Left lung (tissue), 4 donors: ENCODE measurements at regions not wholly inside any gene's neighbourhood (a gene's known extent, or its start where the extent isn't known, plus 50 kb on each side); places are given as distances from the start of the nearest gene placed in this dataset.

Experiments used
- ATAC-seq: fragments of 200-7000 bp; cut with Tn5 transposase; one replicate; pipeline ENCODE4 v1.9.1; 2020; ENCODE audit warnings: moderate library complexity
- DNase-seq, 4 donors: peaks; one replicate each; pipeline ENCODE4 v3.0.0-alpha.2; 2013 to 2020
- H3K27ac ChIP-seq, 2 donors: fragments of 200-600 bp; sonication (generic) in 1 of 2; one replicate each; pipeline versions ENCODE4 v1.5.0 to v1.8.0; 2020 to 2021
- H3K27me3 ChIP-seq, 2 donors: fragments of 200-600 bp; sonication (generic) in 1 of 2; one replicate each; pipeline versions ENCODE4 v1.5.0 to v1.8.0; 2020 to 2021
- H3K36me3 ChIP-seq, 2 donors: fragments of 200-600 bp; sonication (generic) in 1 of 2; one replicate each; pipeline versions ENCODE4 v1.5.0 to v1.8.0; 2020 to 2021
- H3K4me1 ChIP-seq, 2 donors: fragments of 200-600 bp; one replicate each; pipeline ENCODE4 v1.8.0; 2021
- H3K4me3 ChIP-seq, 2 donors: fragments of 200-600 bp; sonication (generic) in 1 of 2; one replicate each; pipeline versions ENCODE4 v1.5.0 to v1.8.0; 2020 to 2021; ENCODE audit warnings: mild to moderate bottlenecking in 1 of 2
- H3K9me3 ChIP-seq, 2 donors: fragments of 200-600 bp; sonication (generic) in 1 of 2; one replicate each; pipeline versions ENCODE4 v1.5.0 to v1.8.0; 2020 to 2021
- CTCF ChIP-seq, 2 donors: fragments of 200-600 bp; sonication (generic) in 1 of 2; IDR thresholded peaks; one replicate each; pipeline versions ENCODE4 v1.5.0 to v1.8.0; 2021; ENCODE audit warnings: antibody characterized with exemption in 2 of 2
- intact Hi-C, 2 donors: fragments of 100-400 bp; cut with DNase I; formaldehyde crosslinking; loops; one replicate each; pipeline versions ENCODE4 v1.11.2 to v1.14.2; 2022
- donor health status: DM: no; HTN: yes; CAD: no.
- donor health status: DM: no; HTN: no; CAD: no.

DNA sequence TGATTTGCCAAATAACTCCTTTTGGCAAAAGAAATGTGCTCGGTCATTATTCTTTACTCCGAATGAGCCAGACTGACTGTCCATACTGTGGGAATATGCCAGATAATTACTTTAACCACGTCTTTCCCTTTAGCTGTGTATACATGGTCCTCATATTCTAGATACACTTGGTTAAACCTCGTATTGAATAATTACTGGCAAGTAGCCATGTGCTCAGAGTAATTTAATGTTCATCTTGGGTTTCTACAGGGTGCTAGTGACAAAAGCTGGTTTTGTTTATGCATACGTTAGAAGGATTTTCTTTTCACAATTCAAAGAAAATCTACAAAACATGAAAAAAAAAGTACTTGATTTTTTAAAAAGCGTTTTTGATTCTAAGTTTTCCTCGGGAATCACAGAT lies 540.3 kb downstream of the KCNJ2 start:
- TF ChIP-seq CTCF (IDR thresholded peaks at IDR 0.05): no peak
- Histone ChIP-seq H3K4me3 (no peak overlapping the region), H3K27me3 (no peaks in the 10 kb centered on the region), H3K4me1 (no peaks in the 10 kb centered on the region), H3K9me3 (no peaks in the 10 kb centered on the region), H3K36me3 (no peaks in the 10 kb centered on the region), H3K27ac (no peak overlapping the region)
- DNase-seq (peak in 2 of 4 donors; percentile 15 to 28), ATAC-seq (no peak)
- intact Hi-C loops: no loop called here

DNA sequence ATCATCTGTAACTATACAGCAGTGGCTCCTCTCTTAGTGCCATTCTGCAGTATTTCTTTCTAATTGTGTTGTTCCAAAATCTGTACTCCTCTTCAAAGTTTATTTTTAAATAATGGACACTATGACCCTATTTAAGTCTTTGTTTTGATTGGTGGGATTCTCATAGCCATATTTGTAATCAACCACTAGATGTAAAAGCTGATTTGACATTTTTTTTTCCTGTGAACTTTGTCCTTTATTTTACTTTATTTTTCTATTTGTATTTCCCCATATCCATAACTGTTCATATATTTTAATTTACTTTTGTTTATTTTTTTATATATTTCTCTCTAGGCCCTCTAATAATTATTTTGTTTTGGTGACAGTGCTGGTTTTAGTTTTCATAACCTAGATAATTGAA lies 544.4 kb downstream of the KCNJ2 start:
- H3K4me3 ChIP-seq: no peak overlapping the region
- no peaks in the 10 kb centered on the region for H3K4me1 ChIP-seq
- H3K9me3 ChIP-seq: no peaks in the 10 kb centered on the region
- TF ChIP-seq CTCF (IDR thresholded peaks at IDR 0.05): no peak
- intact Hi-C loops: no loop called here
- no peak overlapping the region for H3K27ac ChIP-seq
- DNase-seq (no peak), ATAC-seq (no peak)
- no peaks in the 10 kb centered on the region for H3K36me3 ChIP-seq
- H3K27me3 ChIP-seq: no peaks in the 10 kb centered on the region

DNA sequence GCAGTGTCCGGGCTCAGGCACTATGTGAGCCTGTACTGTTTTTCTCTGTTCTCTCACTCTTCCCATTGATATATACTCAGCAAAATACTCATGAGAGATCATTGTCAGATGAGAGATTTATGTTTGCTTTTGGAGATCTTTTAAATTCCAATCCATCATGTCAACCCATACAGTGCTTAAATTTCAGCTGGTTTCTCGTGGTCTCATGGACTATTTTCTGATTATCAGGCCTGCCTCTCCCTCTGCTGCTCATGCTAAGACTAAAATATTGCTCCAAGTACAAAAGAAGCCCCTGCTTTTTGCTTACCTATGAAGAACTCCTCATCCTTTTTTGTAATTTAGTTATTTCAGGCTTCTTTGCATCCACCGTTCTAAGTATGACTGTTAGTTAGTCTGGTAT lies 547.2 kb downstream of the KCNJ2 start:
- Histone ChIP-seq H3K27ac (no peak overlapping the region), H3K9me3 (no peaks in the 10 kb centered on the region), H3K27me3 (no peaks in the 10 kb centered on the region), H3K4me3 (no peak overlapping the region), H3K4me1 (no peaks in the 10 kb centered on the region), H3K36me3 (no peaks in the 10 kb centered on the region)
- no peak for TF ChIP-seq CTCF (IDR thresholded peaks at IDR 0.05)
- intact Hi-C loops: no loop called here
- DNase-seq (no peak), ATAC-seq (no peak)

GRCh38 chr17:70717042-70717441 lies 547.7 kb downstream of the KCNJ2 start:
- Histone ChIP-seq H3K4me1 (no peaks in the 10 kb centered on the region), H3K4me3 (no peak overlapping the region), H3K36me3 (no peaks in the 10 kb centered on the region), H3K9me3 (no peaks in the 10 kb centered on the region), H3K27ac (no peak overlapping the region), H3K27me3 (no peaks in the 10 kb centered on the region)
- ATAC-seq (no peak), DNase-seq (no peak)
- intact Hi-C loops: no loop called here
- TF ChIP-seq CTCF (IDR thresholded peaks at IDR 0.05): no peak

DNA sequence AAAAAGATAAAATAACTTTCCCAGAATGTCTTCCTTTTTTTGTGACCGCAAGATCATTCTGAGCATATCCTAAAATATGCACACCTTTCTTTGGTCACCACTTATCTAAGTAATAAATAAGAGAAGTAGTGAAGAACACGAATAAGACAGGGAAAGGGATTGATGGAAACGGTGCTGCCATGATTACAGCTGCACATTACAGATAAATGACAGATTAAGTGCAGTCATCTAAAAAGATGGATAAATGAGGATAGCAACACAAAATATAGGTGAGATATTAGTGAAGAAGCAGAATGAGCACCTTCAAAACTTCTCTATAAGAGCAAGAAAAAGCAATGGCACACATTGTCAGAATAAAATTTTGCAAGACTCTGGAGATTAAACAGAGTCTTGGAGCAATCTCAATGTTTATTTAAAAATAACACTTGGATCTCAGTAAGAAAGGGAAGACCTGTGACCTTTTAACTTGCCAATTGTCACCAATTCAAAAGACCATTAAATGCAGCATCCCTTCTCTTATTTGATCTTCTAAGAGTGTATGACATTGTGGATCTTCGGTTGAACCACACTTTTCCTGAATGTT lies 567.1 kb downstream of the KCNJ2 start:
- DNase-seq (no peak), ATAC-seq (no peak)
- no peak for TF ChIP-seq CTCF (IDR thresholded peaks at IDR 0.05)
- Histone ChIP-seq H3K4me1 (no peaks in the 10 kb centered on the region), H3K36me3 (no peaks in the 10 kb centered on the region), H3K4me3 (no peak overlapping the region), H3K9me3 (no peaks in the 10 kb centered on the region), H3K27me3 (no peaks in the 10 kb centered on the region), H3K27ac (no peak overlapping the region)
- intact Hi-C loops: no loop called here
